HCT116 (cell line): ENCODE measurements at regions not wholly inside any gene's neighbourhood (a gene's known extent, or its start where the extent isn't known, plus 50 kb on each side); places are given as distances from the start of the nearest gene placed in this dataset.

Source experiments
- CTCF ChIP-seq, 3 experiments: fragments of 200-600 bp in 1 of 3; sonication (generic) in 1 of 3; IDR thresholded peaks in 2 of 3; conservative IDR thresholded peaks in 1 of 3; 2 replicates each; pipeline ENCODE4 v1.5.1; 2012 to 2017; ENCODE audit warnings: low read depth in 2 of 3, low read length in 2 of 3, antibody characterized with exemption in 1 of 3, borderline replicate concordance in 1 of 3, control low read depth in 1 of 3, mild to moderate bottlenecking in 1 of 3, mixed read lengths in 1 of 3, mixed run types in 1 of 3, moderate library complexity in 1 of 3; ENCODE audit not compliant: insufficient read depth in 1 of 3
- EZH2 ChIP-seq: fragments of 200-600 bp; sonication (generic); IDR thresholded peaks from 2 replicates; pipeline ENCODE4 v1.6.1; 2017; ENCODE audit warnings: antibody characterized with exemption, mixed run types
- EZH2phosphoT487 ChIP-seq: fragments of 200-600 bp; IDR thresholded peaks from 2 replicates; pipeline ENCODE4 v1.6.1; 2018; ENCODE audit warnings: antibody characterized with exemption, borderline replicate concordance
- POLR2A ChIP-seq: IDR thresholded peaks from 2 replicates; pipeline ENCODE4 v1.7.0; 2011; ENCODE audit warnings: borderline replicate concordance; ENCODE audit not compliant: insufficient read depth, insufficient read length; ENCODE audit errors: extremely low read depth
- POLR2AphosphoS5 ChIP-seq: IDR thresholded peaks from 2 replicates; pipeline ENCODE4 v1.6.1; 2011; ENCODE audit warnings: mild to moderate bottlenecking, low read depth, low read length, moderate library complexity
- REST ChIP-seq: IDR thresholded peaks from 2 replicates; pipeline ENCODE4 v1.6.1; 2012; ENCODE audit warnings: low read depth
- SIN3A ChIP-seq: IDR thresholded peaks from 2 replicates; pipeline ENCODE4 v1.6.1; 2012; ENCODE audit warnings: low read depth
- ZNF274 ChIP-seq: fragments of 200-500 bp; sonication (Bioruptor generic); IDR thresholded peaks from 2 replicates; pipeline ENCODE4 v1.6.1; 2014; ENCODE audit warnings: mild to moderate bottlenecking, low read depth, low read length, inconsistent platforms

- TF ChIP-seq POLR2AphosphoS5 (no peak), POLR2A (no peak), CTCF (IDR thresholded peaks at IDR 0.05 in 2 of 3, conservative IDR thresholded peaks at IDR 0.05 in 1 of 3; ENCODE audit: borderline replicate concordance in 1 of 3, insufficient read depth in 1 of 3, low read depth in 2 of 3, low read length in 2 of 3) (no peak), EZH2 (no peak), EZH2phosphoT487 (no peak), REST (no peak), SIN3A (no peak), ZNF274 (no peak)
Measured at GRCh38 chr4:123249821-123250220, 146.8 kb upstream of the SPRY1 start.
